ENCODE measurements at regions not wholly inside any gene's neighbourhood (a gene's known extent, or its start where the extent isn't known, plus 50 kb on each side); places are given as distances from the start of the nearest gene placed in this dataset.

DNA sequence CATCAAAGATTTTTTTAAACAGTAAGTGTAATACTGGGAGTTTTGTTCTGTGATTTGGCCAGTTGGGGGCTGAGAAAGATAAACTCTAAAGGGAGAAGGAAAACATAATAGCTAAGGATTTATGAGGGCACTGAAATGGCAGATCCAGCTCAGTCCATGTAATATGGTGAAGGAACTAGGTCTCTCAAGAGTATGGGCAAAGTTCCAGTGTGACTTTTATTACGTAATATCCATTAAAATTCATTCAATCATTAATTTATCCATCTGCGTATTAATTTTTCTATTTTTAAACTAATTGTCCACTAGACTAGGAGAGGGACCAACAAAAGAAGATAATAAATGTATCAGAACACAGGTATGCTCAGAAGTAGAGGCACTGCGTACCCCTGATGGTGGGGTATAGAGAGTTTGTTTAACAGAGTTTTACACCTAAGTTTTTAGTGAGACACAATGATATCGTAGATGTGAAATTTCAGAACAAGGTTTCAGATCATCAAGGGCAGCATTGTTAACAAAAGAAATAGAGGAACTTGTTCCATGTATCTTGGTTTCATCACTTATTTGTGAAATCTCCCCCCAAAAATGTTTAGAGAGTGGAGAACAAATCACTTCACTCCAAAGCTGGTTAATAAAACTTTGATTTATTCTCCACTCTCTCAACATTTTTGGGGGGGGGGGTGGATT, 351.1 kb downstream of the GRXCR1 start:
- TF ChIP-seq CTCF (conservative IDR thresholded peaks at IDR 0.05 in 1 of 2, IDR thresholded peaks at IDR 0.05 in 1 of 2; ENCODE audit: low read depth in 1 of 2, low read length in 2 of 2) (no peak), EZH2 (IDR thresholded peaks at IDR 0.05; ENCODE audit: low read length, missing control alignments) (no peak)
